ENCODE measurements at regions not wholly inside any gene's neighbourhood (a gene's known extent, or its start where the extent isn't known, plus 50 kb on each side); places are given as distances from the start of the nearest gene placed in this dataset.

- no peaks in the 10 kb centered on the region for H3K4me1 ChIP-seq (ENCODE audit: control insufficient read depth in 4 of 4, insufficient read depth in 4 of 4, low read length in 3 of 4)
- no peaks in the 10 kb centered on the region for H3K9me3 ChIP-seq (ENCODE audit: control insufficient read depth in 4 of 4, low read length in 3 of 4)
- no peak overlapping the region for H3K9ac ChIP-seq (ENCODE audit: low read depth in 1 of 2, low read length in 2 of 2)
- no peak overlapping the region for H3K4me3 ChIP-seq (ENCODE audit: low read depth in 1 of 3, low read length in 3 of 3)
- no peaks in the 10 kb centered on the region for H3K27me3 ChIP-seq (ENCODE audit: control insufficient read depth in 4 of 4, insufficient read depth in 4 of 4, low read length in 3 of 4)
- H3K36me3 ChIP-seq (ENCODE audit: control insufficient read depth in 4 of 4, insufficient read depth in 3 of 4, low read depth in 1 of 4, low read length in 3 of 4), result no peaks in the 10 kb centered on the region
- no peak for TF ChIP-seq ZBTB33 (IDR thresholded peaks at IDR 0.05)
- no peak for TF ChIP-seq SP1 (IDR thresholded peaks at IDR 0.05)
- TF ChIP-seq RAD21 (IDR thresholded peaks at IDR 0.05), result no peak
- no peak for TF ChIP-seq HNF4G (IDR thresholded peaks at IDR 0.05)
- no peak for TF ChIP-seq HNF4A (conservative IDR thresholded peaks at IDR 0.05)
- no peak for DNase-seq (ENCODE audit: low spot score)
- no peak overlapping the region for H3K27ac ChIP-seq (ENCODE audit: low read depth in 1 of 2, low read length in 2 of 2)
Measured at GRCh38 chr10:61318429-61318828, 134.8 kb downstream of the TMEM26 start.

GRCh38 chr10:61317706-61318105, 135.5 kb downstream of the TMEM26 start:
- no peak for DNase-seq (ENCODE audit: low spot score)
- Histone ChIP-seq H3K9ac (ENCODE audit: low read depth in 1 of 2, low read length in 2 of 2) (no peak overlapping the region), H3K27ac (ENCODE audit: low read depth in 1 of 2, low read length in 2 of 2) (no peak overlapping the region), H3K4me3 (ENCODE audit: low read depth in 1 of 3, low read length in 3 of 3) (no peak overlapping the region), H3K4me1 (ENCODE audit: control insufficient read depth in 4 of 4, insufficient read depth in 4 of 4, low read length in 3 of 4) (no peaks in the 10 kb centered on the region), H3K9me3 (ENCODE audit: control insufficient read depth in 4 of 4, low read length in 3 of 4) (no peaks in the 10 kb centered on the region), H3K36me3 (ENCODE audit: control insufficient read depth in 4 of 4, insufficient read depth in 3 of 4, low read depth in 1 of 4, low read length in 3 of 4) (no peaks in the 10 kb centered on the region), H3K27me3 (ENCODE audit: control insufficient read depth in 4 of 4, insufficient read depth in 4 of 4, low read length in 3 of 4) (no peaks in the 10 kb centered on the region)
- TF ChIP-seq TAF1 (conservative IDR thresholded peaks at IDR 0.05) (no peak), GABPA (IDR thresholded peaks at IDR 0.05 in 1 of 2, conservative IDR thresholded peaks at IDR 0.05 in 1 of 2) (no peak), FOXA2 (IDR thresholded peaks at IDR 0.05) (no peak), HNF4A (conservative IDR thresholded peaks at IDR 0.05) (no peak), SP1 (IDR thresholded peaks at IDR 0.05) (no peak), FOXA1 (IDR thresholded peaks at IDR 0.05) (no peak), JUND (IDR thresholded peaks at IDR 0.05) (no peak)

GRCh38 chr10:61316676-61317265, 136.4 kb downstream of the TMEM26 start:
- no peaks in the 10 kb centered on the region for H3K27me3 ChIP-seq (ENCODE audit: control insufficient read depth in 4 of 4, insufficient read depth in 4 of 4, low read length in 3 of 4)
- H3K4me3 ChIP-seq (ENCODE audit: low read depth in 1 of 3, low read length in 3 of 3), result no peak overlapping the region
- H3K27ac ChIP-seq (ENCODE audit: low read depth in 1 of 2, low read length in 2 of 2), result no peak overlapping the region
- H3K9ac ChIP-seq (ENCODE audit: low read depth in 1 of 2, low read length in 2 of 2), result no peak overlapping the region
- H3K9me3 ChIP-seq (ENCODE audit: control insufficient read depth in 4 of 4, low read length in 3 of 4), result no peaks in the 10 kb centered on the region
- WGBS, result 71% methylated on average over 1 of the region's 1 CpG
- H3K36me3 ChIP-seq (ENCODE audit: control insufficient read depth in 4 of 4, insufficient read depth in 3 of 4, low read depth in 1 of 4, low read length in 3 of 4), result no peaks in the 10 kb centered on the region
- TF ChIP-seq REST (IDR thresholded peaks at IDR 0.05) (no peak), SP1 (IDR thresholded peaks at IDR 0.05) (no peak), RAD21 (IDR thresholded peaks at IDR 0.05) (no peak), GABPA (IDR thresholded peaks at IDR 0.05 in 1 of 2, conservative IDR thresholded peaks at IDR 0.05 in 1 of 2) (no peak), CTCF (IDR thresholded peaks at IDR 0.05; ENCODE audit: low read depth, low read length, missing input control) (no peak), HNF4G (IDR thresholded peaks at IDR 0.05) (no peak), FOXA2 (IDR thresholded peaks at IDR 0.05) (no peak), ZBTB33 (IDR thresholded peaks at IDR 0.05) (no peak), TAF1 (conservative IDR thresholded peaks at IDR 0.05) (no peak), FOXA1 (IDR thresholded peaks at IDR 0.05) (no peak), RXRA (IDR thresholded peaks at IDR 0.05) (no peak), YY1 (IDR thresholded peaks at IDR 0.05) (no peak), MAX (IDR thresholded peaks at IDR 0.05) (no peak), ATF3 (IDR thresholded peaks at IDR 0.05) (no peak), JUND (IDR thresholded peaks at IDR 0.05) (no peak), NR2F2 (IDR thresholded peaks at IDR 0.05) (no peak), EGR1 (IDR thresholded peaks at IDR 0.05; ENCODE audit: low read depth in 2 of 2) (no peak), HNF4A (conservative IDR thresholded peaks at IDR 0.05) (no peak)
- no peak for DNase-seq (ENCODE audit: low spot score)
- no peaks in the 10 kb centered on the region for H3K4me1 ChIP-seq (ENCODE audit: control insufficient read depth in 4 of 4, insufficient read depth in 4 of 4, low read length in 3 of 4)

All from liver (tissue), 8 donors.